Naive B cell (primary cell): ENCODE measurements at regions not wholly inside any gene's neighbourhood (a gene's known extent, or its start where the extent isn't known, plus 50 kb on each side); places are given as distances from the start of the nearest gene placed in this dataset.
A peak's percentile ranks its signal among the peaks of the same experiment; 100 is the strongest.

Experiments used
- ATAC-seq, 2 donors: fragments of 150-1000 bp; cut with Tn5 transposase; 2 replicates each; pipeline ENCODE4 v1.10.0; 2021; ENCODE audit warnings: low read depth in 2 of 2, mild to moderate bottlenecking in 2 of 2, moderate library complexity in 2 of 2
- DNase-seq: peaks from one replicate; pipeline ENCODE4 v3.0.0; 2022
- H3K27ac Mint-ChIP-seq, 6 donors: one replicate each; pipeline ENCODE4 v1.8.0; 2020 to 2022; ENCODE audit warnings: mild to moderate bottlenecking in 6 of 6, mixed read lengths in 6 of 6, moderate library complexity in 5 of 6, inconsistent platforms in 2 of 6
- H3K27me3 Mint-ChIP-seq, 3 donors: one replicate each; pipeline ENCODE4 v1.8.0; 2021 to 2022; ENCODE audit warnings: mixed read lengths in 3 of 3, mild to moderate bottlenecking in 1 of 3
- H3K36me3 Mint-ChIP-seq, 2 donors: one replicate each; pipeline ENCODE4 v1.8.0; 2020 to 2022; ENCODE audit warnings: mixed read lengths in 2 of 2, inconsistent platforms in 1 of 2, mild to moderate bottlenecking in 1 of 2
- H3K4me1 Mint-ChIP-seq, 3 donors: one replicate each; pipeline ENCODE4 v1.8.0; 2020 to 2022; ENCODE audit warnings: mixed read lengths in 3 of 3, inconsistent platforms in 1 of 3, mild to moderate bottlenecking in 1 of 3, moderate library complexity in 1 of 3
- H3K4me3 Mint-ChIP-seq, 8 donors: one replicate each; pipeline ENCODE4 v1.8.0; 2020 to 2022; ENCODE audit warnings: mild to moderate bottlenecking in 8 of 8, mixed read lengths in 8 of 8, moderate library complexity in 8 of 8, inconsistent platforms in 2 of 8
- H3K9me3 Mint-ChIP-seq, 7 donors: one replicate each; pipeline ENCODE4 v1.8.0; 2020 to 2022; ENCODE audit warnings: mixed read lengths in 7 of 7, mild to moderate bottlenecking in 5 of 7, inconsistent platforms in 2 of 7, moderate library complexity in 1 of 7

DNA sequence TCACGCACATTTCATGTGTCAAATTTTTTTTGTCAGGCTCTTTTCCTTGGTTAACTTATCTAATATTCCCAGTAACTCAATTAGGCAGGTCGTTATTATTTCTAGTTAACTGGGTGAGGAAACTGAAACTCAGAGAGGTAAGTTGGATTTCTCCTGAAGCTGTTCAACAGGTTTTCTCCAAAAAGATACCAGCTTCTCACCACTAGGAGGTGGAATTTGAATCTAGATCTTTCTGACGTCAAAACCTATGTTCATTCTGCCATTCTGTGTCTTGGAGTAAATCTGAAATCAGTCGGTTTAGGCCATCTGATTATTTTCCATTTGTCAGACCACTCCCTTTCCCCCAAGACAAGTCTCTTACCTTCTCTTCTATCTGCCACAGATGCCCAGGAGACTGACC lies 572.9 kb downstream of the ACTL7B start:
- DNase-seq: no peak
- no peaks in the 10 kb centered on the region for H3K4me1 Mint-ChIP-seq
- no peaks in the 10 kb centered on the region for H3K9me3 Mint-ChIP-seq

DNA sequence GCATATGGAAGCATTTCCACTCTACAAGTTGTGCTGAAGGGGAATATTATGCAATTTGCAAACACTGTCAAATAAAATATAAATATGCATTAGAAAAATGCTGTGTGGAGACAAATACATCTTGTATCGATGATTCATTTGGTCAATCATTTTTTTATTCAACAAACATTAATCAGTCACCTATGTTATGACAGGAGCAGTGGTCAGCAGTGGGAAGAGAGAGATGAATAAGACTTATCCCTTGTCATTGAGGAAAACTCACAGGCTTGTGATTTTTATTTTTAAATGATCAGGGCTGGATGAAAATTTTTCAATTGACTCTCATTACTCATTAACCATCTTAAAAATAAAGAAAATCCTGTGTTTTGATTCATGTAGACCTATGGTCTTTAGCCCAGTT lies 574.1 kb downstream of the ACTL7B start:
- Mint-ChIP-seq H3K27ac (no peak overlapping the region), H3K27me3 (peaks cover 4 to 20% (median 16%) of the 10 kb centered on the region in 3 donors)
- ATAC-seq: no peak

More for the DNA sequence above, 572.9 kb downstream of the ACTL7B start:
- Mint-ChIP-seq H3K27ac (no peak overlapping the region), H3K4me3 (no peak overlapping the region), H3K27me3 (peaks cover under 1 to 20% (median 16%) of the 10 kb centered on the region in 3 donors), H3K36me3 (no peaks in the 10 kb centered on the region)
- no peak for ATAC-seq

DNA sequence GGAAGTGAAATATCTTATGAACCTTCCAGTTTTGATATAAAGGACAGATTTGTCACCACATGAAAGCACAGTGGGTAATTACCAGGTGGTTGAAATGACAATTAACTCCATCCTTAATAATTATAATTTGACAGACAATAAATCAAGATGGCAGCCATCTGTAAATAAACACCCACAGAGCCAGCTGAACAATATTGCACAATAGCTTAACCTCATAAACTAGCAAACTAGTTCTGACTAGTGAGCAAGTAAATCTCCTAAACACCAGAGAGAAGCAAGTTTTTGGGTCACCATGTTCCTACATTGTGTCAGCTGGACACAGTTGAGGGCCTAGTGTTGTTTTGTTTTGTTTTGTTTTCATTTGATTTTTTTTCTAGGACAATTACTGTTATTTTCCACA lies 577.4 kb downstream of the ACTL7B start:
- H3K27me3 Mint-ChIP-seq: peaks cover 12 to 29% (median 15%) of the 10 kb centered on the region in 3 donors
- no peaks in the 10 kb centered on the region for H3K4me1 Mint-ChIP-seq
- DNase-seq (no peak), ATAC-seq (no peak)
- no peak overlapping the region for H3K27ac Mint-ChIP-seq
- H3K9me3 Mint-ChIP-seq: no peaks in the 10 kb centered on the region
- no peak overlapping the region for H3K4me3 Mint-ChIP-seq
- no peaks in the 10 kb centered on the region for H3K36me3 Mint-ChIP-seq

More for the DNA sequence above, 574.1 kb downstream of the ACTL7B start:
- no peaks in the 10 kb centered on the region for H3K36me3 Mint-ChIP-seq
- H3K9me3 Mint-ChIP-seq: no peaks in the 10 kb centered on the region
- no peak overlapping the region for H3K4me3 Mint-ChIP-seq
- no peaks in the 10 kb centered on the region for H3K4me1 Mint-ChIP-seq
- DNase-seq: no peak

DNA sequence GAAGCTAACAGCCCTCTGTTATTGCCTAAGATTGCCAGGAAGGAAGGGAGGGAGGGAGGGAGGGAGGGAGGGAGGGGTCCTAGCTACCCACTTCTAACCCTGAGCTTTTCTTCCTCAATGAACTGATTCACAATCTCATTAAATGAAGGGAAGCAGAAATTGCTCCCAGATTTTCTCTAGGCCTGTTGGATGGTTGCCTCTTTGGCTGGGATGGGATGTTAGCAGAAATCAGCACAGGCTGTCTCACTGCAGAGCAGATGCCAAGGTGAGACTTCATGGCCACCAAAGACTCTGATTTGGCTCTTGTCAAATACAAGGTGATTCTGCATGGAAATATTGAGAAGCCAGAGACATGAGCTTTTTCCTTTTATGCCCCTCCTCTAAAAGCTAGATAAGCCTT lies 578.6 kb downstream of the ACTL7B start:
- ATAC-seq: no peak
- no peak overlapping the region for H3K27ac Mint-ChIP-seq
- H3K4me3 Mint-ChIP-seq: no peak overlapping the region
- no peaks in the 10 kb centered on the region for H3K9me3 Mint-ChIP-seq
- peaks cover 11 to 29% (median 15%) of the 10 kb centered on the region in 3 donors for H3K27me3 Mint-ChIP-seq
- no peak for DNase-seq
- no peaks in the 10 kb centered on the region for H3K36me3 Mint-ChIP-seq
- peaks cover 3 to 6% (median 4%) of the 10 kb centered on the region in 3 donors for H3K4me1 Mint-ChIP-seq

DNA sequence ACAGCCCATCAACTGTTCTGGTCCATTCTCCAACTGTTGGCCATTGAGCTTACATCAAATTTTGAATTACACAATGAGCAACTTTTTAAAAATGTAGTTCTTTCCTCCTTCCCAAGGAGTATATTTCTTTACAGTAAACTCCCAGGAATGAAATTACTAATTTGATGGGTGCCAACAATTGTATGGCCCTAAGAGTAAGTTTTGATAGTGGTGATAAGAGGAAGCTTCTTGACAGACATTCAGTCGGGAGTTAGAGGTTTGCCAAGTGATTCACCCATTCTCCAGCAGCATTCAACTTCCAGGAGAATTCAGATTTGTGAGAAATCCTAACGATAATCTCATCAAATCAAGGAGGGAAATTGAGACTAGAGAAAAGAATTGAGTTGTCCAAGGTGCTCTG lies 579.9 kb downstream of the ACTL7B start:
- H3K4me1 Mint-ChIP-seq: peaks cover 5 to 8% (median 7%) of the 10 kb centered on the region in 3 donors
- peaks cover 11 to 28% (median 15%) of the 10 kb centered on the region in 3 donors for H3K27me3 Mint-ChIP-seq
- ATAC-seq: no peak
- DNase-seq: no peak
- H3K27ac Mint-ChIP-seq: no peak overlapping the region
- H3K9me3 Mint-ChIP-seq: no peaks in the 10 kb centered on the region
- no peaks in the 10 kb centered on the region for H3K36me3 Mint-ChIP-seq
- H3K4me3 Mint-ChIP-seq: no peak overlapping the region

DNA sequence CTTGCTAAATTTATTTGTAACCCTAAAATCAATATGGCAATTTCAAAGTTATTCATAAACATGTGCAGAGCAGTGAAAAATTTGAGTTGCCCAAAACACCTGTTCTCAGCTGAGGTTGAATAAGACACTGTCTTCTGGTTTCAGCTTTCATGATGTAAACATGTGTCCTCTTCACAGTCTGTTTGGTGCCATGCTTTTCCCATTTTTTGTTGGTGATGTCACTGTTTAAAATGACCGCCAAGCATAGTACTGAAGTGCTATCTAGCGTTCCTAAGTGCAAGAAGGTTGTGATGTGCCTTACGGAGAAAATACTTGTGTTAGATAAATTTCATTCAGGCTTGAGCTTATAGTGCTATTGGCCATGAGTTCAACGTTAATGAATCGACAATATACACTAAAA lies 580.8 kb downstream of the ACTL7B start:
- H3K4me3 Mint-ChIP-seq: no peak overlapping the region
- no peak for DNase-seq
- H3K4me1 Mint-ChIP-seq: peaks cover 5 to 8% (median 7%) of the 10 kb centered on the region in 3 donors
- ATAC-seq: no peak
- H3K9me3 Mint-ChIP-seq: no peaks in the 10 kb centered on the region
- no peak overlapping the region for H3K27ac Mint-ChIP-seq
- H3K27me3 Mint-ChIP-seq: peaks cover 6 to 19% (median 15%) of the 10 kb centered on the region in 3 donors
- H3K36me3 Mint-ChIP-seq: no peaks in the 10 kb centered on the region

DNA sequence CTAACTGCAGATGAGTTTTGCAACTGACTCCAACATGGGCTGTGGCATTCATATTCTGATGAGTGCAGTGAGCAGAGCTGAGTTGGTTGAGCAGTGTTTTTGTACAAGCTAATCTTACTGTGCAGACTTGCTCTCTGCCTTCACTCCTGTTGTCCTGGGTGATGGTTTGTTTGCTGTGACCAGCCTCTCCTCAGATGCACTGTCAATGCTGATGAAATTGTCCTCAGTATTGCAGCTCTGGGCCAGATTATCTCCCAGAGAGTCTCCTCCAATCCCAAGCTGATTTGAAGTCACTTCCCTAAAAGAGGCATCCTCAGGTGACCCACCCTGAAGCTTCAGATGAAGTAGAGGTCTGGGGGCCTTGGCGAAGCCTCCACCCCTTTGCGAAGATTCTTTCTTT lies 581.8 kb downstream of the ACTL7B start:
- Mint-ChIP-seq H3K27me3 (peaks cover 0 to 15% (median 9%) of the 10 kb centered on the region in 3 donors), H3K4me1 (peaks cover 5 to 8% (median 7%) of the 10 kb centered on the region in 3 donors), H3K27ac (no peak overlapping the region), H3K9me3 (no peaks in the 10 kb centered on the region), H3K4me3 (no peak overlapping the region), H3K36me3 (no peaks in the 10 kb centered on the region)
- DNase-seq (no peak), ATAC-seq (no peak)

DNA sequence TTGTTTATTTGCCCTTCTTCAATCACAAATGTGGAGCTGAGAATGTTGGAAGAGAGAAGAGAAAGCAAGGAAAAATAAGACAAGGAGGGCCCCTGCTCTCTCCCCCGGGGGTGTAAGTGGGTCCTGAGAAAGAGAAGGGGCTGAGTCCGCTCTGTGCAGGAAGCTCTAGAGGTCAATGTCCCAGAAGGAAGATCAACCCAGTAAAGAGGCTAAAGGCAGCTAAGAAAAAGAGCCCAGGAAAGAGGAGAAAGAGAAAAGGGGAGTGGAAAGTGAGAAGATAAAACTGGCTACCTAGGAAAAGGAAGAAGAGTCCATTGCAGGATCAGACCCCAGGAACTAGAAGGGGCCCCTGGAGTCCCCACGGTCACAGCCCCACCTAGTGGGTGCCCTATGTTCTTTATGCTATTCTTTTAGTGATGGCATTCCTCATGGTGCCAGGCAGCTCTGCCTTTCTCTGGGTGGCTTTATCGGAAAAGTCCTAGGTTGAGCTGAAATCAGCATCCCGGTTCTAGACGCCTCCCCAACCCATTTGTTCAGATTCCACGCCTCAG lies 583.4 kb downstream of the ACTL7B start:
- ATAC-seq (peak in 1 of 2 donors; percentile 59), DNase-seq (peak; percentile 7)
- no peaks in the 10 kb centered on the region for H3K36me3 Mint-ChIP-seq
- H3K4me1 Mint-ChIP-seq: peaks cover 5 to 8% (median 7%) of the 10 kb centered on the region in 3 donors
- peak overlapping the region in 2 of 6 donors; percentile 2 to 36 for H3K27ac Mint-ChIP-seq
- no peak overlapping the region for H3K4me3 Mint-ChIP-seq
- H3K27me3 Mint-ChIP-seq: peaks cover 5 to 13% (median 13%) of the 10 kb centered on the region in 3 donors
- no peaks in the 10 kb centered on the region for H3K9me3 Mint-ChIP-seq

DNA sequence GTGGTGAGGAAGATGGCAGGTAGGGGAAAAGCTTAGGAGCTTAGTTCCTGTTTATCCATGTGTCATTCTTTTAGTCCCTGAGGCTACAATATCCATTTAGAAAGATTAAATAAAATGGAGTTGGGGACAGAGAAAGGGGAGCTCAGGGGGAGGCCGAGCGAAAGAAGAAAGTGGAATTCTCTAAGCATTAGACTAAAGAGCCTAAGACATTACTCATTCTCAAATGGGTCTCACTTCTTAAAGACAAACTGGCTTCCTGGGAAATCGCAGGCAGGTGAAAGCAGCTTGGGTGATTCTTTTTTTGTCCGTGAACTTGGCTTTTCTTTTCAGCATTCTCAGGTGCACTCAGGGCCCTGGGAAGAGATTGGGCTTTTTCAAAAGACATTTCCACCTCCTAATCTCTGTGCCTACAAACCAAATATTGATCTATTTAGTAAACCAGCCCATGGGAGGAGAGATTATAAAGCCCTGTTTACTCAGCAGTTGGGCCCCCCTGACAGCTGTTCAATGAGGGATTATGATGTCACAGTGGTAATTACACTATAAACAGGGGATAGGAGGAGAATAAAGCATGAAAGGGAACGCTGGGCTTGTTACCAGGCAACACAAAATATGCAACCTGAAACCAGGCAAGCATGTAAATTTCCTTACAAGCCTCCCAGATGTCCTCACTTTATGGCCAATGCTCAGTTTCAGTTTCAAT lies 584.0 kb downstream of the ACTL7B start:
- no peak for DNase-seq

DNA sequence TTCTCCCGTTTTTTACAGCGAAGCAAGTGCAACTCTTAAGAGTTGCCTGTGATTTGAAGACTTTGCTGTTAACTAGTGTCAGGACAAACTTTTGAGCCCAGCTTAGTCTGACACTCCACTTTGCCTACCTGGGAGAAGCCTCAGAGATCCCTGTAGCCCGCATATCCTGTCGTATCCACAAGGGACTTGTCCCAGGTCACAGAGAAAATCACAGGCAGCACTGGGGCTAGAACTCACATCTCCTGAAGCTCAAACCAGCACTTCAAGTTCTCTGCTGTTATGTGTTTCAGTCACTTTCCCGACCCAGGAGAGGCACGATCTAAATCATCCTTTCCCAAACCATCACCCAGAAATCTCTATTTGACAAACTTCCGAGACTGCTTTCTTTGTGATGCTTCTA lies 584.5 kb downstream of the ACTL7B start:
- H3K36me3 Mint-ChIP-seq: no peaks in the 10 kb centered on the region
- no peak for ATAC-seq
- no peaks in the 10 kb centered on the region for H3K9me3 Mint-ChIP-seq
- peaks cover 5 to 8% (median 7%) of the 10 kb centered on the region in 3 donors for H3K4me1 Mint-ChIP-seq
- H3K27me3 Mint-ChIP-seq: peaks cover 11 to 17% (median 13%) of the 10 kb centered on the region in 3 donors
- H3K27ac Mint-ChIP-seq: no peak overlapping the region
- H3K4me3 Mint-ChIP-seq: no peak overlapping the region
- no peak for DNase-seq

More for the DNA sequence above, 584.0 kb downstream of the ACTL7B start:
- Mint-ChIP-seq H3K9me3 (no peaks in the 10 kb centered on the region), H3K4me1 (peaks cover 5 to 8% (median 7%) of the 10 kb centered on the region in 3 donors), H3K4me3 (no peak overlapping the region), H3K36me3 (no peaks in the 10 kb centered on the region), H3K27me3 (peaks cover 6 to 17% (median 13%) of the 10 kb centered on the region in 3 donors), H3K27ac (peak overlapping the region in 3 of 6 donors; percentile 2 to 45 (median 36))
- ATAC-seq: peak; percentile 10 to 28

DNA sequence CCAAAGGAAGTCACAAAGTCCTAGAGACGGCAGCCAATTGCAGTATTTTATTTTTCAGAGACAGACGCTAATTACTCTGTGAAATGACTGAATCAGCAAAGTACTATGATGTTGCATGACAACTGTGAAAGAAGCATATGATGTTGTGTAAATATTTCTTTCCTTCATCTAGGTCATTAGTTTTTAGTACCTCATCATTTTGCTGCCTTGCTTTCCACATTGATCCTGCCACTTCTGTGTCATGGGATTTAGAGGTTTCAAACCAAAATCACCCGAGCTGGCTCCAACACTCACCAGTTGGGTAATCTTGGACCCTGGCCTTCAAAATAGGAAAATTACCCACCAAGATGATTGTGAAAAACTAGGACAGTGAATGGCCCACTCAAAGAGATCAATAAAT lies 585.2 kb downstream of the ACTL7B start:
- Mint-ChIP-seq H3K27ac (peak overlapping the region in 1 of 6 donors; percentile 16), H3K4me1 (peaks cover 5 to 8% (median 7%) of the 10 kb centered on the region in 3 donors), H3K36me3 (no peaks in the 10 kb centered on the region), H3K27me3 (peaks cover 13 to 17% (median 14%) of the 10 kb centered on the region in 3 donors), H3K4me3 (no peak overlapping the region), H3K9me3 (no peaks in the 10 kb centered on the region)
- no peak for DNase-seq
- ATAC-seq: no peak

DNA sequence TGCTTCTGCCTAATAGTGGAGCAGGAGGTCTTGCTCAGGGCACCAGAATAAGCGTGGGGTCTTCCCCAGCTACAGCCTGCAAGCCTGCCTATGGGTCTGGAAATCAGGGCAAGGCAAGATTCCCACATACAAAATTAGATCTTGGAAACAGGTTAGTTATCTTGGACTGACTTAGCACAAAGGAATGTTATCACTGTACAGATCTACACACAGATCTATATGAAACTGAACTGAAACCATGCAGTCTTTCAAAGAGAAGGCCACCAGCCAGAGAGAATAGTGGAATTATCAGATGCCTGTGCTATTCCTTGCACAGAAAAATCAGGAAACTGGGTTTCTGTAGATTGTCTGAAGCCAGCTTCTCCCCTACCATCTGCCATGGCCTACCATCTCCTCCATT lies 585.7 kb downstream of the ACTL7B start:
- no peak for ATAC-seq
- Mint-ChIP-seq H3K4me1 (peaks cover 5 to 8% (median 7%) of the 10 kb centered on the region in 3 donors), H3K9me3 (no peaks in the 10 kb centered on the region)

DNA sequence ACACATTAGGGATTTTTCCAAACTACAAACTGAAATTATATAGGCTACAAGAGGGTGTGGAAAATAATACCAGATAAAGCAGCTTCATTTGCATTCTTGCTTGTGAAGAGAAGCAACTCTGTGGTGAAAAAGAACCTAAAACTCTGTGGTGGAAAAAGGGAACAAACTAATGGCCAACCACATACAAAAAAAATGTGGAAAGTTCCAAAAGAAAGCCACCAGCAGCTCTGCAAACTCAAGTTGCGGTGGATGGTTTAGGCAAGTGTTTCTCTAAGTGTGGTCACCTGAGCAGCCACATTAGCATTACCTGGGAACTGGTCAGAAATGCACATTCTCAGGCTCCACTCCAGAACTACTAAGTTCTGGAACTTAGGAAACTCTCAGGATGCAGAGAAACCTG lies 586.4 kb downstream of the ACTL7B start:
- Mint-ChIP-seq H3K4me3 (no peak overlapping the region), H3K36me3 (no peaks in the 10 kb centered on the region), H3K27me3 (peaks cover 8 to 14% (median 13%) of the 10 kb centered on the region in 3 donors), H3K27ac (no peak overlapping the region), H3K9me3 (no peaks in the 10 kb centered on the region), H3K4me1 (peaks cover 5 to 8% (median 7%) of the 10 kb centered on the region in 3 donors)
- no peak for ATAC-seq
- no peak for DNase-seq

More for the DNA sequence above, 585.7 kb downstream of the ACTL7B start:
- no peak for DNase-seq
- Mint-ChIP-seq H3K4me3 (no peak overlapping the region), H3K27ac (peak overlapping the region in 1 of 6 donors; percentile 16), H3K36me3 (no peaks in the 10 kb centered on the region), H3K27me3 (peaks cover 13 to 17% (median 14%) of the 10 kb centered on the region in 3 donors)

DNA sequence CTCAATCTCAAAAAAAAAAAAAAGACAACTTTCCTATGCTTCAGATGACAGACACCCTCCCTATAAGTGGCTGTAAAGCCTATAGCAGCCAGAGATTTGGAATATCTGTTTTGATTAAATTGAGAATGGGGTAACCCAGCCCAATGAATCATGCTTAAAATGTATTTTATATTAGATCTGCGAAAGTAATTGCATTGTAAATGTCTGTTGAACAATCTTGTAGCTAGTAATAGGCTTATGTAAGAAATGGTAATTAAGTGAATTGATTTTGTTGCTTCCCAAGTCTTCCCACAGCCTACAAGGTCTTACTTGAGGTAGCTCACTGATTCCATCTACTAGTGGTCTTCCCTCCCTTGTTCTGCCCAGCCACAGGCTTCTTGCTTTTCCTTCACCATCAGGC lies 590.7 kb downstream of the ACTL7B start:
- no peak overlapping the region for H3K4me3 Mint-ChIP-seq
- no peak overlapping the region for H3K27ac Mint-ChIP-seq
- no peak for DNase-seq
- H3K4me1 Mint-ChIP-seq: no peaks in the 10 kb centered on the region
- no peaks in the 10 kb centered on the region for H3K36me3 Mint-ChIP-seq
- no peaks in the 10 kb centered on the region for H3K9me3 Mint-ChIP-seq
- no peak for ATAC-seq
- H3K27me3 Mint-ChIP-seq: peaks cover 6 to 14% (median 10%) of the 10 kb centered on the region in 3 donors
